Spinal cord (tissue), 9 donors: ENCODE measurements at regions not wholly inside any gene's neighbourhood (a gene's known extent, or its start where the extent isn't known, plus 50 kb on each side); places are given as distances from the start of the nearest gene placed in this dataset.

Source experiments
- DNase-seq, 6 donors: peaks; one replicate each; pipeline versions ENCODE4 v3.0.0 to v3.0.0-alpha.2; 2013 to 2015; ENCODE audit warnings: low spot score in 6 of 6, low read depth in 4 of 6
- H3K27ac ChIP-seq: one replicate; pipeline ENCODE4 v1.5.1; 2013; ENCODE audit warnings: low read depth, low read length, control low read depth
- H3K27me3 ChIP-seq: one replicate; pipeline ENCODE4 v1.6.1; 2013; ENCODE audit warnings: low read length; ENCODE audit not compliant: control insufficient read depth, insufficient read depth
- H3K36me3 ChIP-seq: one replicate; pipeline ENCODE4 v1.6.1; 2013; ENCODE audit warnings: low read length; ENCODE audit not compliant: control insufficient read depth, insufficient read depth
- H3K4me1 ChIP-seq: one replicate; pipeline ENCODE4 v1.6.1; 2013; ENCODE audit warnings: low read length; ENCODE audit not compliant: control insufficient read depth, insufficient read depth
- H3K4me3 ChIP-seq: one replicate; pipeline ENCODE4 v1.5.1; 2013; ENCODE audit warnings: low read depth, low read length, control low read depth
- H3K9me3 ChIP-seq: one replicate; pipeline ENCODE4 v1.6.1; 2013; ENCODE audit warnings: low read length; ENCODE audit not compliant: control insufficient read depth, insufficient read depth
- WGBS: methylation state at CpG from one replicate; pipeline ENCODE4 v1.1.5; 2013; ENCODE audit warnings: missing lambda C conversion rate; ENCODE audit not compliant: insufficient coverage; 5-methylcytosine and 5-hydroxymethylcytosine counted together
- donor health status: healthy.

DNA sequence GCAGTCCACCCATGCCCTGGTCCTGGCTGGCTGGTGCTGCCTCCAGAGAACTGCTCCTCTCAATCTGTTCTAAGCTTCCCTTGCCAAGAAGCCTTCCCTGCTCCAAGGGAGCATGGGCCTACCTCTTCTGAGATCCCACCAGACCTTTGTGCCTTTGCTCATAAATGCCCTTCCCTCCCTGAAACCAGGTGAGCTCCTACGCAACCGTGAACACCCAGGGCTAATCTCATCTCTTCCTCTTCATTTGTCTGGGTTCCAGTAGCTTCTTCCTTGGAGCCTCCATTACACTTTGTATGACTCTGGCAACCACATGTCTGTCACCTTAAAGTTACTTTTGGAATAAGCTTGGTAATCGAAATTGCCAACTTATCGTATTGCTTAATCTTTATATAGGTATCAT, 270.6 kb downstream of the PBX3 start:
- Histone ChIP-seq H3K27ac (no peak overlapping the region), H3K9me3 (no peaks in the 10 kb centered on the region), H3K27me3 (no peaks in the 10 kb centered on the region), H3K4me3 (no peak overlapping the region), H3K4me1 (no peaks in the 10 kb centered on the region), H3K36me3 (no peaks in the 10 kb centered on the region)
- no peak for DNase-seq
- WGBS, result 100% methylated on average over 2 of the region's 4 CpGs

DNA sequence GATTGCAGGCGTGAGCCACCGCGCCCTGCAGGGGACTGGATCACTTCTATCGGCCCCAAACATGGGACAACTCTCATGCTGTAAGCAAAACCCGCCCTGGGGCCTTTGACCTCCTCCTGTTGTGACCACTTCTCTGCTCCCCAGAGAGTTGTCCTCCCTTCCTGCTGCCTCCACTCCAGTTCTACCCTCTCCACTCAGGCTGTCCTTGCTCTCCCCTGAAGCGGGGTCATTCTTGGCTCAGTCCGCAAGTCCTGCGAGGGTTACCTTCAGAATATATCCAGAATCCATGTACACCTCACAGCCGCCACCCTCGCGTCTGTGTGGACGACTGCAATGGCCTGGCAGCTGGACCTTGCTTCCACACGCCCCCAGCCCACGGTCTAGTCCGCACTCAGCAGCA, 273.7 kb downstream of the PBX3 start:
- Histone ChIP-seq H3K4me1 (no peaks in the 10 kb centered on the region), H3K36me3 (no peaks in the 10 kb centered on the region), H3K27me3 (no peaks in the 10 kb centered on the region), H3K4me3 (no peak overlapping the region), H3K9me3 (no peaks in the 10 kb centered on the region), H3K27ac (no peak overlapping the region)
- DNase-seq, result no peak
- 88% methylated on average over 14 of the region's 15 CpGs for WGBS

DNA sequence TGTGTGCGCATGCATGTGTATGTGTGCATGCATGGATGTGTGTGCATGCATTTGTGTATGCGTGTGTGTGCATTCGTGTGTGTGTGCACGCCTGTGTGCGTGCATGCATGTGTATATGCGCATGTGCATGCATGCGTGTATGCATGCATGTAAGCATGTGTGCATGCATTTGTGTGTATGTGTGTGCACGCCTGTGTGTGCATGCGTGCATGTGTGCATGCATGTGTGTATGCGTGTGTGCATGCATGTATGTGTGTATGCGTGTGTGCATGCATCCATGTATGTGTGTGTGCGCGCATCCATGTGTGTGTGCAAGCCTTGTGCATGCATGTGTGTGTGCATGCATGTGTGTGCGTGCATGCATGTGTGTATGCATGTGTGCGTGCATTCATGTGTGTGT, 276.8 kb downstream of the PBX3 start:
- no peaks in the 10 kb centered on the region for H3K36me3 ChIP-seq
- no peak for DNase-seq
- no peak overlapping the region for H3K4me3 ChIP-seq
- no peak overlapping the region for H3K27ac ChIP-seq
- H3K27me3 ChIP-seq, result no peaks in the 10 kb centered on the region
- no peaks in the 10 kb centered on the region for H3K9me3 ChIP-seq
- H3K4me1 ChIP-seq, result no peaks in the 10 kb centered on the region
- WGBS, result 96% methylated on average over 15 of the region's 15 CpGs

DNA sequence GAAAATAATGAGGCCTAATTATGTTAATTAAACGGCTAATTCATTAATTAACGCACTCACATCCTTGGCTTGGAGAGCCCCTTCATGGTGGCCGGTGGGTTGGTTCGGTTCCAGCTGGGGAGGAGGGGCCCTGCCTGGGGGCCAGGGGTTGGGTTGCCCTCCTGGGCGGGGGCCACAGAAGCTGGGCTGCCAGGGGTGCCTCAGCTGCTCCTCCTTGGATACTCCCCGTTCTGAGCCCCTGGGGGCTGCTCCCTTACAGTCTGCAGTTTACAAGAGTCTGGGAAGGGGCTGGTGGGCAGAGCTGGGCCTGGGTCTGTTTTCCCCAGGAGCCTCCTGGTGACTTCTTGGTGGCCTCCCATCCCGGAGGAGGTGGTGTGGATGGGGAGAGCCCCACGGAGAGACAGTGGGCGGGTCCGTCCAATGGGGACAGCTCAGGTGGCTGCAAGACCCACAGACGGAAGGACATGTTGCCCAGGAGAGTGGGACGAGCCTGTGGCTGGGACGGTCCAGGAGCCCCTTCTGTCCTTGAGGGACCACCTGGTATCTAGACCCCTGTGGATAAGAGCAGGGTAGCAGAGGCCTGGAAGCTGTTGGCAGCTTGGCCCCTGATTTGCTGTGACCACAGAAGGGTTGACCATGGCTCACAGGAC, 277.5 kb downstream of the PBX3 start:
- no peaks in the 10 kb centered on the region for H3K36me3 ChIP-seq
- H3K27ac ChIP-seq, result no peak overlapping the region
- H3K27me3 ChIP-seq, result no peaks in the 10 kb centered on the region
- peak in 1 of 6 donors; percentile 14 for DNase-seq
- no peaks in the 10 kb centered on the region for H3K9me3 ChIP-seq
- H3K4me3 ChIP-seq, result no peak overlapping the region
- WGBS, result 67% methylated on average over 11 of the region's 13 CpGs
- H3K4me1 ChIP-seq, result no peaks in the 10 kb centered on the region

DNA sequence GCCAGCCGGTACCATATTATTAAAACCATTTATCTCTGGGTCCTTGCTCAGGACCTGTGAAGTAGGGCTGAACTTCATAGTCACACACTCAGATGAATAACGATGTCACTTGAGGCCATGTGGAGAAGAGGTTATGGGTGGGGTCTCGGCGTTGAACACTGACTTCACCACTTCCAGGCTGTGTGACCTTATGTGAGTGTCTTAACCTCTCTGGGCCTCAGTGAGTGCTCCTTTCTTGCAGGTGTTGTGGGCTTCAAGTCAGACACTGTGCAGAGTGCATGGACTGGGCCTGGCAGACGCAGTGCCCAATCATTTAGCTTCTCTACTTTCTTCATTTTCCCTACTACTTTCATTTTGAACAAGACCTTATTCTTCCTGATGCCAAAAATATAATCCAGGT, 278.8 kb downstream of the PBX3 start:
- Histone ChIP-seq H3K27ac (no peak overlapping the region), H3K4me3 (no peak overlapping the region), H3K27me3 (no peaks in the 10 kb centered on the region), H3K9me3 (no peaks in the 10 kb centered on the region), H3K4me1 (peaks cover 2% of the 10 kb centered on the region), H3K36me3 (no peaks in the 10 kb centered on the region)
- 73% methylated on average over 3 of the region's 5 CpGs for WGBS
- DNase-seq, result no peak

DNA sequence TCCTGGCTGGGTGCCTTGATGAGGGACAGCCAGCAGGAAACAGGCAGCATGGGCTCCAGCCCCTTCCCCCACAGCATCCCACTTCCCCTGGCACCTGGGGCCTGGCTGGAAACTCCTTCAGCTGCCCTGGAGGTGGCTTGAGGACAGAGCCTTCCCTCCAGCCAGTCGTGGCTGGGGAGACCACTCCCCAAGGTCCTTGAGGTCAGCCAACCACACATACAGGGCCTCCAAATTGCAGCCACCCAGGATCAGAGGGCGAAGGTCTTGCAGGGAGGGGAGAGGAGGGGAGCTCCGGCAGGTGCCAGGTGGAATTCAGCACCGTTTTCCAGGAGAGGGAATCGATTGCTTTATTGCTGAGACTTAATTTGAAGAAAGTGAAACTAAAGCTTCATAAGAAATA, 280.4 kb downstream of the PBX3 start:
- H3K4me1 ChIP-seq, result peaks cover 2% of the 10 kb centered on the region
- WGBS, result no CpG with 5 or more reads among the region's 5 CpGs
- no peak for DNase-seq

DNA sequence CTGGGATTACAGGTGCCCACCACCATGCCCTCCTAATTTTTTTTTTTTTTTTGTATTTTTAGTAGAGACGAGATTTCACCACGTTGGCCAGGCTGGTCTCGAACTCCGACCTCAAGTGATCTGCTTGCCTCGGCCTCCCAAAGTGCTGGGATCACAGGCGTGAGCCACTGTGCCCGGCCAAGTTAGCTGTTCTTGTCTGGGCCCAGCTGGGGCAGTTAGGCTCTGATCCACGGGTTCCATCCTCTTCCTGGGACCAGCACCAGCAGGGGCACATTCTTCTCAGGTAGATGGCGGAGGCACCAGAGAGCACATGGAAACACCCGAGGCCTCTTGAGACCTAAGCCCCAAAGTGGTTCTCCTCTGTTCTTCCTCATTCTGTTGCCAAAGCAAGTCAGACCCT, 281.6 kb downstream of the PBX3 start:
- no peak for DNase-seq
- 92% methylated on average over 10 of the region's 10 CpGs for WGBS
- Histone ChIP-seq H3K9me3 (no peaks in the 10 kb centered on the region), H3K27ac (no peak overlapping the region), H3K27me3 (no peaks in the 10 kb centered on the region), H3K4me1 (peaks cover 2% of the 10 kb centered on the region), H3K36me3 (no peaks in the 10 kb centered on the region), H3K4me3 (no peak overlapping the region)

More for the DNA sequence above, 280.4 kb downstream of the PBX3 start:
- Histone ChIP-seq H3K9me3 (no peaks in the 10 kb centered on the region), H3K27me3 (no peaks in the 10 kb centered on the region), H3K27ac (no peak overlapping the region), H3K4me3 (no peak overlapping the region), H3K36me3 (no peaks in the 10 kb centered on the region)

DNA sequence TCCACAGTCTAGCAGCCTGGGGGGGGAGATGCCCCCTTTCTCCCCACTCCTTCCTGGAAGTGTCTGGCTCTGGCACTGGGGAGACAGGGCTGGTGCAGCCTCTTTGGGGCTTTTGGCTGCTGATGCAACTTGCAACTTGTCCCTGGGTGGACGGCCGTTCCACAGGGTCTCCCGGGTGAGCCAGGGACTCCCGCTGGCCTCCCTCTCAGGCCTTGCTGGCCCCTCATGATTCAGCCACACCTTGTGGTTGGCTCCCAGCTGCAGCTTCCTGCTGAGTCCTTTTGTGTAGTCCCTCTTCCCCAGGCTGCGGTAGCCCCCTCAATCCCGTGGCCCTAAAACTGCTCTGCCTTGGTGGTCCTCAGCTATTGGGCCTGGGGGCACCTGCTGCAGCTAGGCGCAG, 283.5 kb downstream of the PBX3 start:
- WGBS, result 61% methylated on average over 7 of the region's 7 CpGs
- no peaks in the 10 kb centered on the region for H3K27me3 ChIP-seq
- peaks cover 2% of the 10 kb centered on the region for H3K4me1 ChIP-seq
- H3K36me3 ChIP-seq, result no peaks in the 10 kb centered on the region
- H3K4me3 ChIP-seq, result no peak overlapping the region
- no peak overlapping the region for H3K27ac ChIP-seq
- no peaks in the 10 kb centered on the region for H3K9me3 ChIP-seq
- no peak for DNase-seq

DNA sequence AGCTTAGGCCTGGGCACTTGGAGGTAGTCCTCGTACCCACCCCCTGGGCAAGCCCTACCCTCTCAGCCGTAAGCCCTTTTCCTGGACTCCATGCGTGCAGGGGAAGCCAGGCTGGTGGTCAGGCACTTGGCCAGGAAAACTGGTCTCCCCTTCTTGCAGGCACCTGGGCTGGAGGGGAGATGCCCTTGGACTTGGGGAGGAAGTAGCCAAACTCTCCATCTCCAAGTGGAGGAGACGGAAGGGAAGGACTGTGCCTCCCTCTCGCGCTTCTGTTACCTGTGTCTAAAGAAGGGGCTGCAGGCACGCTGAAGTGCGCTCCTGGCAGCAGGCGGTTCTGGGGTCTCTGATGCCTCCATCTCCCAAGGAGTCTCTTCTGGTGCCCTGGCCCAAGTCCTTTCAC, 283.9 kb downstream of the PBX3 start:
- WGBS, result over 99% methylated on average over 7 of the region's 9 CpGs
- H3K27me3 ChIP-seq, result no peaks in the 10 kb centered on the region
- no peak overlapping the region for H3K27ac ChIP-seq
- no peak overlapping the region for H3K4me3 ChIP-seq
- no peaks in the 10 kb centered on the region for H3K9me3 ChIP-seq
- DNase-seq, result no peak
- H3K36me3 ChIP-seq, result no peaks in the 10 kb centered on the region
- H3K4me1 ChIP-seq, result peaks cover 2% of the 10 kb centered on the region

DNA sequence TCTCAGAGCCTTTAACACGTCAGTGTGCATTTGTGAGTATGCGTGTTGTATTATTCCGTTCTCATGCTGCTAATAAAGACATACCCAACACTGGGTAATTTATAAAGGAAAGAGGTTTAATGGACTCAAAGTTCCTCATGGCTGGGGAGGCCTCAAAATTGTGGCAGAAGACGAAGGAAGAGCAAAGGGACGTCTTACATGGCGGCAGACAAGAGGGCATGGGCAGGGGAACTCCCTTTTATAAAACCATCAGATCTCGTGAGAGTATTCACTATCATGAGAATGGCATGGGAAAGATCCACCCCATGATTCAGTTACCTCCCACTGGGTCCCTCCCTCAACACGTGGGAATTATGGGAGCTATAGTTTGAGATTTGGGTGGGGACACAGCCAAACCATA, 285.0 kb downstream of the PBX3 start:
- no peak for DNase-seq
- Histone ChIP-seq H3K36me3 (no peaks in the 10 kb centered on the region), H3K9me3 (no peaks in the 10 kb centered on the region), H3K4me3 (no peak overlapping the region), H3K27me3 (peaks cover 4% of the 10 kb centered on the region), H3K4me1 (peaks cover 9% of the 10 kb centered on the region), H3K27ac (no peak overlapping the region)
- no CpG with 5 or more reads among the region's 8 CpGs for WGBS
